IMR-90 (cell line): ENCODE measurements at regions not wholly inside any gene's neighbourhood (a gene's known extent, or its start where the extent isn't known, plus 50 kb on each side); places are given as distances from the start of the nearest gene placed in this dataset.

Experiments used
- ATAC-seq: fragments of 200-7000 bp; cut with Tn5 transposase; 2 replicates; pipeline ENCODE4 v1.9.1; 2020; ENCODE audit warnings: low read depth, mild to moderate bottlenecking, moderate library complexity
- BruUV-seq: library from RNA; stranded (reverse); fragments of 400-500 nt; replicated peaks from 2 replicates; lab custom pipeline; 2021; lab: Mats Ljungman, UMichigan
- CTCF ChIA-PET: fragments of 300-600 bp; formaldehyde crosslinking; extraction: SDS; loops from one replicate; lab custom pipeline; 2021; ENCODE audit warnings: antibody characterized with exemption; lab: Yijun Ruan, JAX
- POLR2A ChIA-PET: fragments of 300-600 bp; sonication (Branson Sonifier 250); formaldehyde crosslinking; loops from one replicate; lab custom pipeline; 2022; ENCODE audit warnings: antibody characterized with exemption; ENCODE audit not compliant: unreplicated experiment; lab: Charles Lee
- DNase-seq: peaks from one replicate; pipeline ENCODE4 v3.0.0; 2013
- H2AFZ ChIP-seq: replicated peaks from 2 replicates; pipeline ENCODE3; 2013; ENCODE audit warnings: low read length, mild to moderate bottlenecking; ENCODE audit not compliant: poor library complexity
- H2AK5ac ChIP-seq: 2 replicates; pipeline ENCODE4 v1.6.1; 2013; ENCODE audit warnings: low read depth, low read length, inconsistent platforms
- H2AK9ac ChIP-seq: replicated peaks from 2 replicates; pipeline ENCODE3; 2013; ENCODE audit warnings: mild to moderate bottlenecking, low read depth, low read length, moderate library complexity; ENCODE audit not compliant: poor library complexity
- H2BK120ac ChIP-seq: 2 replicates; pipeline ENCODE4 v1.6.1; 2013; ENCODE audit warnings: low read depth, low read length, inconsistent platforms
- H2BK15ac ChIP-seq: 3 replicates; pipeline ENCODE4 v1.6.1; 2013; ENCODE audit warnings: low read depth, low read length, inconsistent platforms
- H2BK20ac ChIP-seq: 2 replicates; pipeline ENCODE4 v1.6.1; 2013; ENCODE audit warnings: low read depth, mild to moderate bottlenecking, inconsistent platforms, low read length, moderate library complexity
- H2BK5ac ChIP-seq: 2 replicates; pipeline ENCODE4 v1.6.1; 2013; ENCODE audit warnings: mild to moderate bottlenecking, low read depth, low read length, inconsistent platforms; ENCODE audit not compliant: poor library complexity, severe bottlenecking
- H3K14ac ChIP-seq: replicated peaks from 2 replicates; pipeline ENCODE4 v1.6.1; 2013; ENCODE audit warnings: low read depth, low read length, inconsistent platforms
- H3K18ac ChIP-seq: 2 replicates; pipeline ENCODE4 v1.6.1; 2013; ENCODE audit warnings: low read depth, low read length, control low read depth
- H3K23ac ChIP-seq: 2 replicates; pipeline ENCODE4 v1.6.1; 2013; ENCODE audit warnings: low read depth, low read length, inconsistent platforms
- H3K27ac ChIP-seq: 2 replicates; pipeline ENCODE4 v1.5.1; 2013; ENCODE audit warnings: mild to moderate bottlenecking, control low read depth, low read length; ENCODE audit not compliant: insufficient read depth
- H3K27me3 ChIP-seq: 2 replicates; pipeline ENCODE4 v1.6.1; 2013; ENCODE audit warnings: low read length; ENCODE audit not compliant: control insufficient read depth, insufficient read depth
- H3K36me3 ChIP-seq: 2 replicates; pipeline ENCODE4 v1.6.1; 2013; ENCODE audit warnings: low read length, mixed read lengths; ENCODE audit not compliant: control insufficient read depth, insufficient read depth
- H3K4ac ChIP-seq: 2 replicates; pipeline ENCODE4 v1.6.1; 2013; ENCODE audit warnings: low read depth, low read length, inconsistent platforms
- H3K4me1 ChIP-seq: 2 replicates; pipeline ENCODE4 v1.6.1; 2013; ENCODE audit warnings: low read length, mixed read lengths; ENCODE audit not compliant: control insufficient read depth, insufficient read depth
- H3K4me2 ChIP-seq: 2 replicates; pipeline ENCODE4 v1.6.1; 2013; ENCODE audit warnings: low read depth, mild to moderate bottlenecking, control low read depth, low read length, moderate library complexity
- H3K4me3 ChIP-seq: 2 replicates; pipeline ENCODE4 v1.5.1; 2013; ENCODE audit warnings: low read depth, mild to moderate bottlenecking, control low read depth, low read length, moderate library complexity; ENCODE audit not compliant: insufficient read depth
- H3K56ac ChIP-seq: 2 replicates; pipeline ENCODE4 v1.6.1; 2013; ENCODE audit warnings: low read length, inconsistent platforms; ENCODE audit not compliant: insufficient read depth; ENCODE audit errors: extremely low read depth
- H3K79me1 ChIP-seq, 2 experiments: 2 replicates each; pipeline ENCODE4 v1.6.1; 2013; ENCODE audit warnings: low read length in 2 of 2, inconsistent platforms in 1 of 2, low read depth in 1 of 2
- H3K9ac ChIP-seq: 2 replicates; pipeline ENCODE4 v1.6.1; 2013; ENCODE audit warnings: low read depth, low read length, control low read depth
- H3K9me1 ChIP-seq: 2 replicates; pipeline ENCODE4 v1.6.1; 2013; ENCODE audit warnings: low read length, inconsistent platforms; ENCODE audit not compliant: insufficient read depth
- H3K9me3 ChIP-seq: 2 replicates; pipeline ENCODE4 v1.6.1; 2013; ENCODE audit warnings: low read length; ENCODE audit not compliant: control insufficient read depth, insufficient read depth
- H4K20me1 ChIP-seq: 2 replicates; pipeline ENCODE4 v1.6.1; 2013; ENCODE audit warnings: low read length, inconsistent platforms; ENCODE audit not compliant: insufficient read depth
- H4K5ac ChIP-seq: 2 replicates; pipeline ENCODE4 v1.6.1; 2013; ENCODE audit warnings: mild to moderate bottlenecking, low read depth, low read length, control low read depth
- H4K8ac ChIP-seq, 2 experiments: 2 replicates each; pipeline ENCODE4 v1.6.1; 2013; ENCODE audit warnings: low read depth in 2 of 2, low read length in 2 of 2, control low read depth in 1 of 2, inconsistent platforms in 1 of 2
- H4K91ac ChIP-seq: 2 replicates; pipeline ENCODE4 v1.6.1; 2013; ENCODE audit warnings: low read depth, low read length, inconsistent platforms; ENCODE audit not compliant: insufficient read depth
- CEBPB ChIP-seq: IDR thresholded peaks from 2 replicates; pipeline ENCODE4 v1.6.1; 2012; ENCODE audit warnings: low read depth, low read length, improper control_type of control experiment
- CHD1 ChIP-seq: IDR thresholded peaks from 2 replicates; pipeline ENCODE4 v1.6.1; 2012; ENCODE audit warnings: low read depth, low read length, improper control_type of control experiment
- FOS ChIP-seq: fragments of 150-350 bp; IDR thresholded peaks from 2 replicates; pipeline ENCODE4 v1.6.1; 2016; ENCODE audit warnings: low read depth, low read length
- MAZ ChIP-seq: IDR thresholded peaks from 2 replicates; pipeline ENCODE4 v1.6.1; 2012; ENCODE audit warnings: low read depth, mild to moderate bottlenecking, low read length, improper control_type of control experiment, moderate library complexity, borderline replicate concordance
- MXI1 ChIP-seq: IDR thresholded peaks from 2 replicates; pipeline ENCODE4 v1.6.1; 2012; ENCODE audit warnings: low read depth, mild to moderate bottlenecking, low read length, moderate library complexity, borderline replicate concordance
- NFE2L2 ChIP-seq: fragments of 150-350 bp; IDR thresholded peaks from 2 replicates; pipeline ENCODE4 v1.6.1; 2016; ENCODE audit warnings: low read depth, mild to moderate bottlenecking, low read length
- POLR2A ChIP-seq: IDR thresholded peaks from 2 replicates; pipeline ENCODE4 v1.6.1; 2012; ENCODE audit warnings: mild to moderate bottlenecking, low read depth, low read length
- RFX5 ChIP-seq: IDR thresholded peaks from 2 replicates; pipeline ENCODE4 v1.8.0; 2012; ENCODE audit warnings: low read depth, mild to moderate bottlenecking, low read length, moderate library complexity
- WGBS, 2 experiments: methylation state at CpG; one replicate each; pipeline versions ENCODE4 v1.1.5 to v1.1.7; 2013; ENCODE audit warnings: missing lambda C conversion rate in 2 of 2; ENCODE audit not compliant: insufficient read length in 1 of 2; ENCODE audit errors: extremely low coverage in 2 of 2; 5-methylcytosine and 5-hydroxymethylcytosine counted together
- dilution Hi-C: fragments of 300-500 bp; cut with HindIII; formaldehyde crosslinking; loops from one replicate; pipeline ENCODE4 v1.14.3; 2018; ENCODE audit warnings: low sequenced_read_pairs; ENCODE audit not compliant: unreplicated experiment
- in situ Hi-C: fragments of 300-500 bp; cut with MboI; formaldehyde crosslinking; loops from 3 replicates; pipeline ENCODE4 v1.14.3; 2019; ENCODE audit warnings: low sequenced_read_pairs, inconsistent platforms, mixed read lengths
- intact Hi-C: fragments of 100-400 bp; cut with micrococcal nuclease; formaldehyde crosslinking; loops from 2 replicates; pipeline ENCODE4 v1.10.0; 2022
- TF ChIP-seq, protein P1 (sequence below): conservative IDR thresholded peaks from 2 replicates; pipeline ENCODE4 v1.5.1; 2012; ENCODE audit warnings: mild to moderate bottlenecking, low read depth, low read length, improper control_type of control experiment
- TF ChIP-seq, protein P2 (sequence below): fragments of 150-350 bp; IDR thresholded peaks from 2 replicates; pipeline ENCODE4 v1.6.1; 2017; ENCODE audit warnings: mild to moderate bottlenecking, antibody characterized with exemption, low read length, low read depth

DNA sequence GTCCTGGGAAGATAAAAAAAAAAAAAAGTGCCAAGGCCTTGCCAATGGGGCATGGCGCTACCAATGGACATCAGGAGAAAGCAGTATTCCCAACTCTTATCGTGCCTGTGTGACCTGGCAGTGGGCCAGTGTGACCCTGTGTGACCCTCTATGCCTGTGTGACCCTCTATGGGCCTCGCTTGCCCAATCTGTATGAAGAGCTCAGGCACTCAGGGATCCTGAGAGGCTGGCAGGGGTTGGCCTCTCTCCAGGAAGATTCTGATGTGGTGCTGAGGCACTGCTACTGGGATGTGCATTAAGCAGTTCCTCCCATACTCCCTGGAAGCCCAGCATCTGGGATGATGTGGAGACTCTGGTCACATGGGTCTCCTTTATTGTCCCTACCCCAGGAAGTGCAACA lies 179.2 kb downstream of the MACROH2A1 start:
- H2AFZ ChIP-seq, result no peak overlapping the region
- H3K9me1 ChIP-seq, result peaks cover 7% of the 10 kb centered on the region; the same call in 1 of the 2 replicates
- no peak overlapping the region for H3K18ac ChIP-seq
- no peak overlapping the region for H3K9ac ChIP-seq
- no peak overlapping the region for H3K14ac ChIP-seq
- TF ChIP-seq FOS (no peak), CHD1 (no peak), MXI1 (no peak), NFE2L2 (no peak), CEBPB (no peak), MAZ (no peak), RFX5 (no peak), POLR2A (no peak)
- TF ChIP-seq, protein P1, sequence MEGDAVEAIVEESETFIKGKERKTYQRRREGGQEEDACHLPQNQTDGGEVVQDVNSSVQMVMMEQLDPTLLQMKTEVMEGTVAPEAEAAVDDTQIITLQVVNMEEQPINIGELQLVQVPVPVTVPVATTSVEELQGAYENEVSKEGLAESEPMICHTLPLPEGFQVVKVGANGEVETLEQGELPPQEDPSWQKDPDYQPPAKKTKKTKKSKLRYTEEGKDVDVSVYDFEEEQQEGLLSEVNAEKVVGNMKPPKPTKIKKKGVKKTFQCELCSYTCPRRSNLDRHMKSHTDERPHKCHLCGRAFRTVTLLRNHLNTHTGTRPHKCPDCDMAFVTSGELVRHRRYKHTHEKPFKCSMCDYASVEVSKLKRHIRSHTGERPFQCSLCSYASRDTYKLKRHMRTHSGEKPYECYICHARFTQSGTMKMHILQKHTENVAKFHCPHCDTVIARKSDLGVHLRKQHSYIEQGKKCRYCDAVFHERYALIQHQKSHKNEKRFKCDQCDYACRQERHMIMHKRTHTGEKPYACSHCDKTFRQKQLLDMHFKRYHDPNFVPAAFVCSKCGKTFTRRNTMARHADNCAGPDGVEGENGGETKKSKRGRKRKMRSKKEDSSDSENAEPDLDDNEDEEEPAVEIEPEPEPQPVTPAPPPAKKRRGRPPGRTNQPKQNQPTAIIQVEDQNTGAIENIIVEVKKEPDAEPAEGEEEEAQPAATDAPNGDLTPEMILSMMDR, result no peak
- TF ChIP-seq, protein P2, sequence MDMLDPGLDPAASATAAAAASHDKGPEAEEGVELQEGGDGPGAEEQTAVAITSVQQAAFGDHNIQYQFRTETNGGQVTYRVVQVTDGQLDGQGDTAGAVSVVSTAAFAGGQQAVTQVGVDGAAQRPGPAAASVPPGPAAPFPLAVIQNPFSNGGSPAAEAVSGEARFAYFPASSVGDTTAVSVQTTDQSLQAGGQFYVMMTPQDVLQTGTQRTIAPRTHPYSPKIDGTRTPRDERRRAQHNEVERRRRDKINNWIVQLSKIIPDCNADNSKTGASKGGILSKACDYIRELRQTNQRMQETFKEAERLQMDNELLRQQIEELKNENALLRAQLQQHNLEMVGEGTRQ, result no peak
- H3K4me3 ChIP-seq, result no peak overlapping the region
- ChIA-PET POLR2A (no interaction called here), CTCF (no interaction called here)
- no peaks in the 10 kb centered on the region for H3K9me3 ChIP-seq
- ATAC-seq (no peak), DNase-seq (no peak)
- no peak overlapping the region for H2BK120ac ChIP-seq
- H3K23ac ChIP-seq, result no peak overlapping the region
- H4K91ac ChIP-seq, result no peak overlapping the region
- no peak overlapping the region for H3K27ac ChIP-seq
- H2AK9ac ChIP-seq, result no peak overlapping the region
- BruUV-seq, result no TSS peak
- no peak overlapping the region for H4K5ac ChIP-seq
- WGBS, 2 experiments, result 71% methylated on average over 2 of the region's 3 CpGs; no CpG with 5 or more reads in 1 of the 2 experiments
- H2BK5ac ChIP-seq, result no peak overlapping the region
- H3K27me3 ChIP-seq, result peaks cover 5% of the 10 kb centered on the region; the same call in 1 of the 2 replicates
- H2AK5ac ChIP-seq, result no peak overlapping the region
- dilution Hi-C loops (no loop called here), intact Hi-C loops (no loop called here), in situ Hi-C loops (no loop called here)
- H2BK20ac ChIP-seq, result no peak overlapping the region
- H3K79me1 ChIP-seq, result peaks cover 0 to 4% of the 10 kb centered on the region in 2 experiments; a peak in 1 of 4 replicates
- H2BK15ac ChIP-seq, result no peak overlapping the region
- no peak overlapping the region for H3K4ac ChIP-seq
- H4K8ac ChIP-seq, result no peak overlapping the region
- H3K4me1 ChIP-seq, result peaks cover 8% of the 10 kb centered on the region
- H3K56ac ChIP-seq, result no peak overlapping the region
- H3K36me3 ChIP-seq, result no peaks in the 10 kb centered on the region
- H3K4me2 ChIP-seq, result no peak overlapping the region
- no peaks in the 10 kb centered on the region for H4K20me1 ChIP-seq
